DOHH2 (cell line): ENCODE measurements at regions not wholly inside any gene's neighbourhood (a gene's known extent, or its start where the extent isn't known, plus 50 kb on each side); places are given as distances from the start of the nearest gene placed in this dataset.

Experiments
- CTCF ChIP-seq: fragments of 200-600 bp; sonication (generic); IDR thresholded peaks from one replicate; pipeline ENCODE4 v1.5.1; 2014; ENCODE audit warnings: antibody characterized with exemption, mild to moderate bottlenecking, low read depth, low read length; ENCODE audit not compliant: poor library complexity, severe bottlenecking
- EZH2phosphoT487 ChIP-seq: fragments of 200-600 bp; sonication (generic); IDR thresholded peaks from 2 replicates; pipeline ENCODE4 v1.6.1; 2017; ENCODE audit warnings: borderline replicate concordance, mild to moderate bottlenecking, antibody characterized with exemption, low read length, moderate library complexity, mixed read lengths

- TF ChIP-seq CTCF, result no peak
- TF ChIP-seq EZH2phosphoT487, result no peak
These were observed 89.7 kb downstream of the NPIPB11 start for GRCh38 chr16:29316761-29317183.
